GM12878 (cell line): ENCODE measurements at regions not wholly inside any gene's neighbourhood (a gene's known extent, or its start where the extent isn't known, plus 50 kb on each side); places are given as distances from the start of the nearest gene placed in this dataset.

Source experiments
- ATAC-seq: fragments of 200-7000 bp; cut with Tn5 transposase; 3 replicates; pipeline ENCODE4 v1.9.1; 2020; ENCODE audit warnings: mild to moderate bottlenecking, moderate library complexity
- BruUV-seq: library from RNA; stranded (reverse); fragments of 400-500 nt; replicated peaks from 2 replicates; lab custom pipeline; 2021; lab: Mats Ljungman, UMichigan
- CTCF ChIA-PET: fragments of 300-600 bp; sonication (Branson Sonifier 250); formaldehyde crosslinking; extraction: SDS; loops from one replicate; lab custom pipeline; 2021; ENCODE audit warnings: inconsistent platforms; lab: Yijun Ruan, JAX
- POLR2A ChIA-PET: fragments of 350-600 bp; formaldehyde crosslinking; extraction: SDS; loops from one replicate; lab custom pipeline; 2021; ENCODE audit warnings: inconsistent platforms; lab: Charles Lee
- RAD21 ChIA-PET: fragments of 300-600 bp; sonication (Branson Sonifier 250); formaldehyde crosslinking; loops from one replicate; lab custom pipeline; 2023; ENCODE audit warnings: antibody characterized with exemption; ENCODE audit not compliant: unreplicated experiment; lab: Charles Lee
- SMC1A ChIA-PET: fragments of 300-600 bp; sonication (Branson Sonifier 250); formaldehyde crosslinking; loops from one replicate; lab custom pipeline; 2023; ENCODE audit not compliant: unreplicated experiment, uncharacterized antibody; lab: Charles Lee
- DNase-seq: peaks from one replicate; pipeline ENCODE4 v3.0.0-alpha.2; 2011; ENCODE audit warnings: low read depth, low spot score
- FAIRE-seq: peaks from 3 replicates; lab custom pipeline; 2011; peaks lifted over from hg19 to GRCh38; lab: Jason Lieb, UNC
- H2AFZ ChIP-seq: 2 replicates; pipeline ENCODE4 v1.6.0; 2011; ENCODE audit warnings: low read depth, low read length, control low read depth; ENCODE audit not compliant: control insufficient read depth
- H3K27ac ChIP-seq: 2 replicates; pipeline ENCODE4 v1.5.1; 2011; ENCODE audit warnings: control low read depth; ENCODE audit not compliant: control insufficient read depth, insufficient read depth
- H3K27me3 ChIP-seq, 2 experiments: replicated peaks in 1 of 2; 2 replicates each; pipeline versions ENCODE4 v1.6.0 to v1.6.1; 2011; ENCODE audit warnings: low read length in 1 of 2; ENCODE audit not compliant: control insufficient read depth in 2 of 2, insufficient read depth in 2 of 2
- H3K36me3 ChIP-seq, 2 experiments: 2 replicates each; pipeline ENCODE4 v1.5.1; 2011; ENCODE audit warnings: low read length in 1 of 2; ENCODE audit not compliant: control insufficient read depth in 2 of 2, insufficient read depth in 2 of 2
- H3K4me1 ChIP-seq: 2 replicates; pipeline ENCODE4 v1.6.1; 2011; ENCODE audit warnings: mild to moderate bottlenecking, low read length, moderate library complexity, mixed read lengths; ENCODE audit not compliant: control insufficient read depth, insufficient read depth
- H3K4me2 ChIP-seq: 2 replicates; pipeline ENCODE4 v1.6.0; 2011; ENCODE audit warnings: control low read depth; ENCODE audit not compliant: control insufficient read depth, insufficient read depth
- H3K4me3 ChIP-seq: fragments of 200-600 bp; sonication (generic); 2 replicates; pipeline ENCODE4 v1.5.1; 2016
- H3K79me2 ChIP-seq: 2 replicates; pipeline ENCODE4 v1.6.0; 2011; ENCODE audit warnings: low read length; ENCODE audit not compliant: control insufficient read depth, insufficient read depth
- H3K9ac ChIP-seq: 2 replicates; pipeline ENCODE4 v1.8.0; 2011; ENCODE audit warnings: low read length, control low read depth, mixed read lengths; ENCODE audit not compliant: control insufficient read depth, insufficient read depth
- H3K9me3 ChIP-seq: replicated peaks from 3 replicates; pipeline ENCODE4 v1.5.1; 2011; ENCODE audit warnings: mild to moderate bottlenecking, low read length; ENCODE audit not compliant: control insufficient read depth, insufficient read depth
- H4K20me1 ChIP-seq: 2 replicates; pipeline ENCODE4 v1.6.0; 2011; ENCODE audit not compliant: control insufficient read depth, insufficient read depth
- MEF2B ChIP-seq: fragments of 450-650 bp; IDR thresholded peaks from 2 replicates; pipeline ENCODE4 v1.6.1; 2018; ENCODE audit warnings: mild to moderate bottlenecking, moderate library complexity; ENCODE audit not compliant: partially characterized antibody, poor library complexity, severe bottlenecking
- SREBF2 ChIP-seq: IDR thresholded peaks from 2 replicates; pipeline ENCODE4 v1.6.1; 2012; ENCODE audit warnings: mild to moderate bottlenecking, low read length
- WRNIP1 ChIP-seq: IDR thresholded peaks from 2 replicates; pipeline ENCODE4 v1.6.1; 2011; ENCODE audit warnings: low read depth, low read length, improper control_type of control experiment, borderline replicate concordance
- WGBS: methylation state at CpG from one replicate; pipeline ENCODE4 v1.1.6; 2016; ENCODE audit warnings: low lambda C conversion rate; ENCODE audit not compliant: insufficient replicate concordance, insufficient coverage; ENCODE audit errors: missing lambda C conversion rate; 5-methylcytosine and 5-hydroxymethylcytosine counted together
- in situ Hi-C: fragments of 300-500 bp; cut with MboI; formaldehyde crosslinking; loops from 9 replicates; pipeline ENCODE4 v1.14.3; 2018; ENCODE audit warnings: mixed read lengths
- intact Hi-C: fragments of 100-400 bp; cut with micrococcal nuclease; formaldehyde crosslinking; loops from one replicate; pipeline ENCODE4 v1.14.2; 2022; ENCODE audit not compliant: unreplicated experiment
- TF ChIP-seq, protein P1 (sequence below): fragments of 450-650 bp; IDR thresholded peaks from 2 replicates; pipeline ENCODE4 v1.6.1; 2017; ENCODE audit warnings: mild to moderate bottlenecking, low read depth, inconsistent platforms; ENCODE audit not compliant: poor library complexity, severe bottlenecking
- TF ChIP-seq, protein P2 (sequence below): IDR thresholded peaks from 2 replicates; pipeline ENCODE4 v1.6.1; 2012; ENCODE audit warnings: low read depth, low read length, improper control_type of control experiment
- TF ChIP-seq, protein P3 (sequence below): IDR thresholded peaks from 2 replicates; pipeline ENCODE4 v1.6.1; 2011; ENCODE audit warnings: borderline replicate concordance, low read depth, mild to moderate bottlenecking, moderate library complexity, mixed read lengths, low read length; ENCODE audit not compliant: insufficient read depth; ENCODE audit errors: extremely low read length

DNA sequence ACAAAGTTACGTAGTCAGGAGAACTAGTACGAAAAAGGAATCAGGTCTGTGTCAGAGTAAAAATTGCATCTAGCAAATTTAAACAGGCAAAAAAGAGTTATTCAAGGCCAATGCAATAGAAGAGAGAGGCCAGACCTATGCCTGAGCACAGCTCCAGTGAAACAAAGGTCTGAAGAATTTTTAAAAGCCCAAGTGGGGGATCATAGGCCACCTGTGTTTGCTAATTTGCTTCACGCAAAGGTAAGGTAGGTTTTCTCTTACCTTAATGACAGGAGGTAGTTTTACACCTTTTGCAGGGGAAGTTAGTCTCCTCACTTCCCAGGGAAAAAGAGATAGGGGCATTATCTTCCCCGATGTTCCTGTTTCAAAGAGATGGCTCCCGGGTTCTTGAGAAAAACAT, 448.6 kb upstream of the TECRL start:
- H3K4me1 ChIP-seq, result no peaks in the 10 kb centered on the region
- no peak for DNase-seq
- no peaks in the 10 kb centered on the region for H4K20me1 ChIP-seq
- no TSS peak for BruUV-seq
- H3K4me2 ChIP-seq, result no peak overlapping the region
- 28% methylated on average over 5 of the region's 5 CpGs for WGBS
- H3K27ac ChIP-seq, result no peak overlapping the region
- no peak overlapping the region for H2AFZ ChIP-seq
- no peaks in the 10 kb centered on the region for H3K79me2 ChIP-seq
- ChIA-PET RAD21 (no interaction called here), SMC1A (no interaction called here), POLR2A (no interaction called here), CTCF (no interaction called here)
- no peak for FAIRE-seq
- no peak overlapping the region for H3K4me3 ChIP-seq
- TF ChIP-seq, protein P1, sequence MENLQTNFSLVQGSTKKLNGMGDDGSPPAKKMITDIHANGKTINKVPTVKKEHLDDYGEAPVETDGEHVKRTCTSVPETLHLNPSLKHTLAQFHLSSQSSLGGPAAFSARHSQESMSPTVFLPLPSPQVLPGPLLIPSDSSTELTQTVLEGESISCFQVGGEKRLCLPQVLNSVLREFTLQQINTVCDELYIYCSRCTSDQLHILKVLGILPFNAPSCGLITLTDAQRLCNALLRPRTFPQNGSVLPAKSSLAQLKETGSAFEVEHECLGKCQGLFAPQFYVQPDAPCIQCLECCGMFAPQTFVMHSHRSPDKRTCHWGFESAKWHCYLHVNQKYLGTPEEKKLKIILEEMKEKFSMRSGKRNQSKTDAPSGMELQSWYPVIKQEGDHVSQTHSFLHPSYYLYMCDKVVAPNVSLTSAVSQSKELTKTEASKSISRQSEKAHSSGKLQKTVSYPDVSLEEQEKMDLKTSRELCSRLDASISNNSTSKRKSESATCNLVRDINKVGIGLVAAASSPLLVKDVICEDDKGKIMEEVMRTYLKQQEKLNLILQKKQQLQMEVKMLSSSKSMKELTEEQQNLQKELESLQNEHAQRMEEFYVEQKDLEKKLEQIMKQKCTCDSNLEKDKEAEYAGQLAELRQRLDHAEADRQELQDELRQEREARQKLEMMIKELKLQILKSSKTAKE, result no peak
- TF ChIP-seq WRNIP1, result no peak
- TF ChIP-seq SREBF2, result no peak
- no peak for TF ChIP-seq MEF2B
- TF ChIP-seq, protein P2, sequence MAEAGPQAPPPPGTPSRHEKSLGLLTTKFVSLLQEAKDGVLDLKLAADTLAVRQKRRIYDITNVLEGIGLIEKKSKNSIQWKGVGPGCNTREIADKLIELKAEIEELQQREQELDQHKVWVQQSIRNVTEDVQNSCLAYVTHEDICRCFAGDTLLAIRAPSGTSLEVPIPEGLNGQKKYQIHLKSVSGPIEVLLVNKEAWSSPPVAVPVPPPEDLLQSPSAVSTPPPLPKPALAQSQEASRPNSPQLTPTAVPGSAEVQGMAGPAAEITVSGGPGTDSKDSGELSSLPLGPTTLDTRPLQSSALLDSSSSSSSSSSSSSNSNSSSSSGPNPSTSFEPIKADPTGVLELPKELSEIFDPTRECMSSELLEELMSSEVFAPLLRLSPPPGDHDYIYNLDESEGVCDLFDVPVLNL, result no peak
- TF ChIP-seq, protein P3, sequence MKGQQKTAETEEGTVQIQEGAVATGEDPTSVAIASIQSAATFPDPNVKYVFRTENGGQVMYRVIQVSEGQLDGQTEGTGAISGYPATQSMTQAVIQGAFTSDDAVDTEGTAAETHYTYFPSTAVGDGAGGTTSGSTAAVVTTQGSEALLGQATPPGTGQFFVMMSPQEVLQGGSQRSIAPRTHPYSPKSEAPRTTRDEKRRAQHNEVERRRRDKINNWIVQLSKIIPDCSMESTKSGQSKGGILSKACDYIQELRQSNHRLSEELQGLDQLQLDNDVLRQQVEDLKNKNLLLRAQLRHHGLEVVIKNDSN, result no peak
- no peaks in the 10 kb centered on the region for H3K9me3 ChIP-seq
- intact Hi-C loops (no loop called here), in situ Hi-C loops (no loop called here)
- H3K9ac ChIP-seq, result no peak overlapping the region
- ATAC-seq, result peak; percentile 24; the same call in 2 of the 3 replicates
- no peaks in the 10 kb centered on the region for H3K27me3 ChIP-seq
- no peaks in the 10 kb centered on the region for H3K36me3 ChIP-seq
